Osteoblast (primary cell): ENCODE measurements at regions not wholly inside any gene's neighbourhood (a gene's known extent, or its start where the extent isn't known, plus 50 kb on each side); places are given as distances from the start of the nearest gene placed in this dataset.

Source experiments
- DNase-seq: peaks from one replicate; pipeline ENCODE4 v3.0.0; 2011; ENCODE audit warnings: low spot score, mixed read lengths; ENCODE audit not compliant: insufficient read length; ENCODE audit errors: missing footprints
- H2AFZ ChIP-seq: 2 replicates; pipeline ENCODE4 v1.6.0; 2011; ENCODE audit warnings: mild to moderate bottlenecking, low read length
- H3K27ac ChIP-seq: 2 replicates; pipeline ENCODE4 v1.5.1; 2011; ENCODE audit warnings: mild to moderate bottlenecking, low read depth, low read length, moderate library complexity
- H3K27me3 ChIP-seq: 2 replicates; pipeline ENCODE4 v1.6.0; 2012; ENCODE audit warnings: mild to moderate bottlenecking, control low read depth, inconsistent platforms, low read length, moderate library complexity; ENCODE audit not compliant: insufficient read depth
- H3K36me3 ChIP-seq: 2 replicates; pipeline ENCODE4 v1.5.1; 2011; ENCODE audit warnings: mild to moderate bottlenecking, low read length, control low read depth, moderate library complexity; ENCODE audit not compliant: insufficient read depth
- H3K4me1 ChIP-seq: 2 replicates; pipeline ENCODE4 v1.5.1; 2011; ENCODE audit warnings: mild to moderate bottlenecking, low read length, control low read depth, moderate library complexity; ENCODE audit not compliant: insufficient read depth
- H3K4me2 ChIP-seq: 2 replicates; pipeline ENCODE4 v1.6.0; 2011; ENCODE audit warnings: mild to moderate bottlenecking, low read length; ENCODE audit not compliant: insufficient read depth
- H3K4me3 ChIP-seq: fragments of 200-600 bp; sonication (generic); 3 replicates; pipeline ENCODE4 v1.5.1; 2012; ENCODE audit warnings: mild to moderate bottlenecking, low read length, inconsistent platforms; ENCODE audit not compliant: insufficient read depth
- H3K79me2 ChIP-seq: 2 replicates; pipeline ENCODE4 v1.6.0; 2012; ENCODE audit warnings: mild to moderate bottlenecking, low read length, control low read depth, inconsistent platforms; ENCODE audit not compliant: insufficient read depth
- H3K9me3 ChIP-seq: 2 replicates; pipeline ENCODE4 v1.5.1; 2011; ENCODE audit warnings: low read depth, low read length, control low read depth
- H4K20me1 ChIP-seq: 2 replicates; pipeline ENCODE4 v1.6.0; 2012; ENCODE audit warnings: mild to moderate bottlenecking, low read length, control low read depth; ENCODE audit not compliant: insufficient read depth
- CTCF ChIP-seq: IDR thresholded peaks from 2 replicates; pipeline ENCODE4 v1.5.1; 2011; ENCODE audit warnings: mild to moderate bottlenecking, low read depth, low read length, moderate library complexity; ENCODE audit errors: extremely low read depth

- no peaks in the 10 kb centered on the region for H3K36me3 ChIP-seq
- H4K20me1 ChIP-seq: no peaks in the 10 kb centered on the region
- no peak for TF ChIP-seq CTCF
- no peaks in the 10 kb centered on the region for H3K4me1 ChIP-seq
- H3K4me2 ChIP-seq: no peak overlapping the region
- H3K27ac ChIP-seq: no peak overlapping the region
- H3K9me3 ChIP-seq: no peaks in the 10 kb centered on the region
- H3K4me3 ChIP-seq: no peak overlapping the region
- H2AFZ ChIP-seq: no peak overlapping the region
- DNase-seq: no peak
- H3K27me3 ChIP-seq: no peaks in the 10 kb centered on the region
- H3K79me2 ChIP-seq: no peaks in the 10 kb centered on the region
These were observed 93.0 kb upstream of the PUDP start for GRCh38 chrX:7240929-7241328.

GRCh38 chrX:7235071-7235470 is 87.1 kb upstream of the PUDP start:
- no peak for TF ChIP-seq CTCF
- Histone ChIP-seq H3K27ac (no peak overlapping the region), H3K36me3 (no peaks in the 10 kb centered on the region), H2AFZ (no peak overlapping the region), H3K4me2 (no peak overlapping the region), H3K4me1 (no peaks in the 10 kb centered on the region), H3K4me3 (no peak overlapping the region), H3K9me3 (no peaks in the 10 kb centered on the region), H3K79me2 (no peaks in the 10 kb centered on the region), H4K20me1 (no peaks in the 10 kb centered on the region), H3K27me3 (no peaks in the 10 kb centered on the region)
- no peak for DNase-seq

- no peaks in the 10 kb centered on the region for H4K20me1 ChIP-seq
- H3K4me1 ChIP-seq: no peaks in the 10 kb centered on the region
- H3K27ac ChIP-seq: no peak overlapping the region
- peak; percentile 16 for TF ChIP-seq CTCF
- no peaks in the 10 kb centered on the region for H3K27me3 ChIP-seq
- H3K4me2 ChIP-seq: no peak overlapping the region
- no peak overlapping the region for H3K4me3 ChIP-seq
- no peak overlapping the region for H2AFZ ChIP-seq
- no peaks in the 10 kb centered on the region for H3K36me3 ChIP-seq
- H3K9me3 ChIP-seq: no peaks in the 10 kb centered on the region
- H3K79me2 ChIP-seq: no peaks in the 10 kb centered on the region
- DNase-seq: no peak
These were observed 85.8 kb upstream of the PUDP start for GRCh38 chrX:7233580-7234406.

GRCh38 chrX:7228226-7228625 is 80.3 kb upstream of the PUDP start:
- Histone ChIP-seq H3K27me3 (no peaks in the 10 kb centered on the region), H3K4me2 (no peak overlapping the region), H3K79me2 (no peaks in the 10 kb centered on the region), H3K9me3 (no peaks in the 10 kb centered on the region), H2AFZ (no peak overlapping the region), H3K4me1 (no peaks in the 10 kb centered on the region), H3K36me3 (no peaks in the 10 kb centered on the region), H3K4me3 (no peak overlapping the region), H3K27ac (no peak overlapping the region), H4K20me1 (no peaks in the 10 kb centered on the region)
- TF ChIP-seq CTCF: no peak
- DNase-seq: no peak
